ENCODE measurements at regions not wholly inside any gene's neighbourhood (a gene's known extent, or its start where the extent isn't known, plus 50 kb on each side); places are given as distances from the start of the nearest gene placed in this dataset.

GRCh38 chr9:103410059-103410458 is 414.9 kb downstream of the CYLC2 start:
- Histone ChIP-seq H3K9me3 (replicated peaks in 1 of 3) (no peaks in the 10 kb centered on the region), H3K27ac (no peak overlapping the region), H3K27me3 (no peaks in the 10 kb centered on the region), H3K4me3 (no peak overlapping the region), H3K36me3 (replicated peaks in 1 of 2) (no peaks in the 10 kb centered on the region), H3K4me1 (replicated peaks in 1 of 2) (no peaks in the 10 kb centered on the region)
- 66 to 79% (median 69%) methylated on average over 4 of the region's 4 CpGs for WGBS, 4 donors
- no peak for DNase-seq
- intact Hi-C loops (cut with DNase I), result no loop called here
- TF ChIP-seq CTCF (IDR thresholded peaks at IDR 0.05) (no peak), POLR2A (IDR thresholded peaks at IDR 0.05) (no peak)

- no peak for DNase-seq
- Histone ChIP-seq H3K4me1 (replicated peaks in 1 of 2) (no peaks in the 10 kb centered on the region), H3K4me3 (no peak overlapping the region), H3K9me3 (replicated peaks in 1 of 3) (no peaks in the 10 kb centered on the region), H3K27ac (no peak overlapping the region), H3K36me3 (replicated peaks in 1 of 2) (no peaks in the 10 kb centered on the region), H3K27me3 (no peaks in the 10 kb centered on the region)
- intact Hi-C loops (cut with DNase I), result no loop called here
- WGBS, 4 donors, result 74 to 83% (median 79%) methylated on average over 4 of the region's 4 CpGs
- TF ChIP-seq POLR2A (IDR thresholded peaks at IDR 0.05), result no peak
- TF ChIP-seq CTCF (IDR thresholded peaks at IDR 0.05), result no peak
Observed at GRCh38 chr9:103427696-103428095, 432.6 kb downstream of the CYLC2 start.

- H3K9me3 ChIP-seq (replicated peaks in 1 of 3), result no peaks in the 10 kb centered on the region
- TF ChIP-seq CTCF (IDR thresholded peaks at IDR 0.05) (no peak), POLR2A (IDR thresholded peaks at IDR 0.05) (no peak)
- intact Hi-C loops (cut with DNase I), result no loop called here
- no peaks in the 10 kb centered on the region for H3K4me1 ChIP-seq (replicated peaks in 1 of 2)
- 48 to 63% (median 53%) methylated on average over 1 of the region's 1 CpG for WGBS, 4 donors
- no peak overlapping the region for H3K4me3 ChIP-seq
- no peaks in the 10 kb centered on the region for H3K27me3 ChIP-seq
- no peak for DNase-seq
- H3K36me3 ChIP-seq (replicated peaks in 1 of 2), result no peaks in the 10 kb centered on the region
- H3K27ac ChIP-seq, result no peak overlapping the region
Observed at GRCh38 chr9:103430469-103430868, 435.3 kb downstream of the CYLC2 start.

- Histone ChIP-seq H3K4me3 (no peak overlapping the region), H3K36me3 (replicated peaks in 1 of 2) (no peaks in the 10 kb centered on the region), H3K9me3 (replicated peaks in 1 of 3) (no peaks in the 10 kb centered on the region), H3K27ac (no peak overlapping the region), H3K27me3 (no peaks in the 10 kb centered on the region), H3K4me1 (replicated peaks in 1 of 2) (no peaks in the 10 kb centered on the region)
- DNase-seq, result no peak
- intact Hi-C loops (cut with DNase I), result no loop called here
- no peak for TF ChIP-seq CTCF (IDR thresholded peaks at IDR 0.05)
- TF ChIP-seq POLR2A (IDR thresholded peaks at IDR 0.05), result no peak
Observed at GRCh38 chr9:103431809-103432208, 436.7 kb downstream of the CYLC2 start.

Measured in adrenal gland (tissue), 9 donors.